Cardiac fibroblast (primary cell): ENCODE measurements at regions not wholly inside any gene's neighbourhood (a gene's known extent, or its start where the extent isn't known, plus 50 kb on each side); places are given as distances from the start of the nearest gene placed in this dataset.

Source experiments
- DNase-seq, 2 donors: peaks; one replicate each; pipeline versions ENCODE4 v3.0.0 to v3.0.0-alpha.2; 2010; ENCODE audit warnings: low read depth in 2 of 2
- H3K4me3 ChIP-seq, 2 donors: replicated peaks in 1 of 2; 1 replicate in 1 of 2; 2 replicates in 1 of 2; pipeline ENCODE4 v1.5.1; 2011; ENCODE audit warnings: low read depth in 2 of 2, low read length in 2 of 2, mild to moderate bottlenecking in 2 of 2, moderate library complexity in 1 of 2
- TF ChIP-seq, protein P1 (sequence below): IDR thresholded peaks from one replicate; pipeline ENCODE4 v1.5.1; 2011; ENCODE audit warnings: low read depth, mild to moderate bottlenecking, low read length, inconsistent platforms

DNA sequence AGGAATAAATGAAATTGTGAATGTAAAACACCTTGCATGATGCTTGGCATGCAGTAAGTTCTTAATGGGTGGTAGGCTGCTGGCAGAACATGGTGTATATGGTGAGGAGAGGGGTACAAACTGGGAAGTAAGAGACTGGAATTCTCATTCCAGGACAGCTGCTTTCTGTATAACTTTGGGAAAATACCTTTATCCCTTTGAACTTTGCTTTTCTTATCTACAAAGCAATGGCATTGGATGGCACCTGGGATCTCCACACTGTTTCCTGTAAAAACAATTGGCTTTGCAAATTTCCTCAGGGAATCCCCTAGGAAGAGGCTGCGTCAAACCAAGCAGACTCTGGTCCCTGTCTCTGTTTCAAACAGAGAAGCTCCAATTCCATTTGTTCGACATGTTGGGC, 100.7 kb upstream of the SLC4A7 start:
- no peak overlapping the region for H3K4me3 ChIP-seq
- TF ChIP-seq, protein P1, sequence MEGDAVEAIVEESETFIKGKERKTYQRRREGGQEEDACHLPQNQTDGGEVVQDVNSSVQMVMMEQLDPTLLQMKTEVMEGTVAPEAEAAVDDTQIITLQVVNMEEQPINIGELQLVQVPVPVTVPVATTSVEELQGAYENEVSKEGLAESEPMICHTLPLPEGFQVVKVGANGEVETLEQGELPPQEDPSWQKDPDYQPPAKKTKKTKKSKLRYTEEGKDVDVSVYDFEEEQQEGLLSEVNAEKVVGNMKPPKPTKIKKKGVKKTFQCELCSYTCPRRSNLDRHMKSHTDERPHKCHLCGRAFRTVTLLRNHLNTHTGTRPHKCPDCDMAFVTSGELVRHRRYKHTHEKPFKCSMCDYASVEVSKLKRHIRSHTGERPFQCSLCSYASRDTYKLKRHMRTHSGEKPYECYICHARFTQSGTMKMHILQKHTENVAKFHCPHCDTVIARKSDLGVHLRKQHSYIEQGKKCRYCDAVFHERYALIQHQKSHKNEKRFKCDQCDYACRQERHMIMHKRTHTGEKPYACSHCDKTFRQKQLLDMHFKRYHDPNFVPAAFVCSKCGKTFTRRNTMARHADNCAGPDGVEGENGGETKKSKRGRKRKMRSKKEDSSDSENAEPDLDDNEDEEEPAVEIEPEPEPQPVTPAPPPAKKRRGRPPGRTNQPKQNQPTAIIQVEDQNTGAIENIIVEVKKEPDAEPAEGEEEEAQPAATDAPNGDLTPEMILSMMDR, result no peak
- DNase-seq, result no peak

GRCh38 chr3:27581852-27582251, 97.7 kb upstream of the SLC4A7 start:
- no peak for DNase-seq
- TF ChIP-seq, protein P1, result no peak
- no peak overlapping the region for H3K4me3 ChIP-seq

DNA sequence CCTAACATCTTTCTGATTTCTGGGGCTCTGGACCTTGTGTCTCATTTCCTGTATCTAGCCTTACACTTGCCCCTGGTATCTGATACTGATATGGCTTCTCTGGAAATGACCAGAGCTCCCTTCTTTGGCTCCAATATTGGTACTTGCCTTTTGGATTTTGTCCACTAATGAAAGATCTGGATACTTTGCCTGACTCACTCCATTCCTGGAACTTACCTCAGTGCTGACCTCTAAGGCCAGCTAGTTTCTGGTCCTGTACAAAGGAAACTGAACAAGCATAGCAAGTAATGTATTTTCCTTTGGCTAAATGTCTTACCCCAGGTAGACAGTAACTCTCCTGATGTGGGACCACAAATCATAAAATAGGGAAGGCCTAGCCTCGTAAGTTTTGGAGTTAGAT, 93.8 kb upstream of the SLC4A7 start:
- TF ChIP-seq, protein P1, result no peak
- DNase-seq, result peak; percentile 60
- H3K4me3 ChIP-seq, result no peak overlapping the region

DNA sequence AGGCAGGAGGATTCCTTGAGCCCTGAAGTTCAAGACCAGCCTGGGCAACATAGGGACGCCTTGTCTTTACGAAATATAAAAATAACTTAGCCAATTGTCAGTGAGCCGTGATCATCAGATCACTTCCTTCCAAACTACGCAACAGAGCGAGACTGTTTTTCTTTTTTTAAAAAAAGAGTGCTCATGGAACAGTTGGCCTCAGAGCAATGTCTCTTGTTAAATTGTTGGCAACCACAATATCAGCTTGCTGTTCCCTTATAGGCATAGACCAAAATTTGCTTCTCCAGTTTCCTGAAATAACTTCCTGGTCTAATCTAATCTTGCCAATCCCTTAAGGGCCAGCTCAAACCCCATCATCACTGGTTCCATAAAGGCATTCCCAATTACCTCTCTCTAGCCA, 93.3 kb upstream of the SLC4A7 start:
- TF ChIP-seq, protein P1, result no peak
- H3K4me3 ChIP-seq, result no peak overlapping the region
- DNase-seq, result peak; percentile 57 to 84

- no peak for DNase-seq
- no peak overlapping the region for H3K4me3 ChIP-seq
- TF ChIP-seq, protein P1, result no peak
Observed at GRCh38 chr3:27576171-27576570, 92.0 kb upstream of the SLC4A7 start.

DNA sequence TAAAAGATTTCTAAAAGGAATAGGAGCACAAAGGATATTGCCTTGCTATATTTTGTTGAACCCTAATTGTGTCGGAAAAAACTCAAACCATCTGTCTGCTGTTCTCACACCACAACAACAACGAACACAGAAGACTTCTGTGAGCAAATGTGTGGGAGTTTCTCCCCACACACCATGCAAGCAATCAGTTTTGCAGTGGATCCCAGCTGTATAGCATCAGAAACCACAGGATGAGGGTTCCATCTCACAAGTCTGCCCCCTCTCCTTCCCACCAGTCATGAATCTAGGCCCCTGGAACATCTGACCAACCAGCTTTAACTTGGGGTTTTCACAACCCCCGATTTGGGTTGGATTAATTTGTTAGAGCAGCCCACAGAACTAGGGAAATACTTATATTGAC, 91.3 kb upstream of the SLC4A7 start:
- no peak overlapping the region for H3K4me3 ChIP-seq
- peak in 1 of 2 donors; percentile 46 for DNase-seq
- TF ChIP-seq, protein P1, result no peak

DNA sequence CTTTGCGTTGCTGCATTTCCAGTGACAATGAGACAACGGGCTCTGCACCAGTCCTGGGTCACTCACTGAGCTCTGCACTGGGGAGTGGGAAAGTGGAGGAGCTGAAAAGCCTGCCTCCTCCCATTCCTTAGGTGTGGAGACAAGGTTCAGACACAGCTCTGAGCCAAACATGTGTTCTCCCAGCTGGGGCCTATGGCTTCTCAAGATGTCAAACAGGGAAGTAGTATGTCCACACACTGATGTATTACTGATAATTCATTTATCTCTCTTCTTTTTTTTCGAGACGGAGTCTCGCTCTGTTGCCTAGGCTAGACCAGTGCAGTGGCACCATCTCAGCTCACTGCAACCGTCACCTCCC, 90.2 kb upstream of the SLC4A7 start:
- no peak overlapping the region for H3K4me3 ChIP-seq
- DNase-seq, result no peak
- TF ChIP-seq, protein P1, result no peak
